Vagina (tissue), 2 donors: ENCODE measurements at regions not wholly inside any gene's neighbourhood (a gene's known extent, or its start where the extent isn't known, plus 50 kb on each side); places are given as distances from the start of the nearest gene placed in this dataset.

ENCODE experiments used
- POLR2AphosphoS5 ChIP-seq, 2 donors: sonication (generic); formaldehyde crosslinking; IDR thresholded peaks; one replicate each; pipeline ENCODE4 v1.9.0; 2017; ENCODE audit warnings: antibody characterized with exemption in 2 of 2, mild to moderate bottlenecking in 2 of 2, low read depth in 1 of 2; ENCODE audit not compliant: insufficient read depth in 1 of 2
- TF ChIP-seq, protein P1 (sequence below), 3 experiments: fragments of 450-650 bp in 2 of 3; fragments of 200-600 bp in 1 of 3; sonication (generic) in 1 of 3; IDR thresholded peaks; one replicate each; pipeline ENCODE4 v1.5.1; 2017 to 2019; ENCODE audit warnings: antibody characterized with exemption in 3 of 3, mild to moderate bottlenecking in 2 of 3, moderate library complexity in 2 of 3

DNA sequence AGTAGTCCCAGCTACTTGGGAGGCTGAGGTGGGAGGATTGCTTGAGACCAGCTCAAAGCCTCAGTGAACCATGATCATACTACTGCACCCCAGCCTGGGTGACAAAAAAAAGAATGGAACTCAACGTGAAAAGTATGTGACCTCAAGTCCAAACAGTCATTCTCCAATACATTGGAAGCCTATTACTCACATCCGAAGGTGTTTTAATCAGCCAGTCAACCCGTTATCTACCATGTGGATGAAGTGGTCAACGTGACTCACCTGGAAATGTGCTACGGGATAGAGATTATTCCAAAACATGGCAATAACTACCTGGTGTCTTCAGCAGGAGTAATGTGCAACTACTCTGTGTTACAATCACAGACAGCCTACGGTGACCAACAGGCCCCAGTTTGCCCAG lies 85.8 kb upstream of the TOP1 start:
- no peak for TF ChIP-seq POLR2AphosphoS5 (IDR thresholded peaks at IDR 0.05; ENCODE audit: insufficient read depth in 1 of 2, low read depth in 1 of 2)
- TF ChIP-seq, protein P1, sequence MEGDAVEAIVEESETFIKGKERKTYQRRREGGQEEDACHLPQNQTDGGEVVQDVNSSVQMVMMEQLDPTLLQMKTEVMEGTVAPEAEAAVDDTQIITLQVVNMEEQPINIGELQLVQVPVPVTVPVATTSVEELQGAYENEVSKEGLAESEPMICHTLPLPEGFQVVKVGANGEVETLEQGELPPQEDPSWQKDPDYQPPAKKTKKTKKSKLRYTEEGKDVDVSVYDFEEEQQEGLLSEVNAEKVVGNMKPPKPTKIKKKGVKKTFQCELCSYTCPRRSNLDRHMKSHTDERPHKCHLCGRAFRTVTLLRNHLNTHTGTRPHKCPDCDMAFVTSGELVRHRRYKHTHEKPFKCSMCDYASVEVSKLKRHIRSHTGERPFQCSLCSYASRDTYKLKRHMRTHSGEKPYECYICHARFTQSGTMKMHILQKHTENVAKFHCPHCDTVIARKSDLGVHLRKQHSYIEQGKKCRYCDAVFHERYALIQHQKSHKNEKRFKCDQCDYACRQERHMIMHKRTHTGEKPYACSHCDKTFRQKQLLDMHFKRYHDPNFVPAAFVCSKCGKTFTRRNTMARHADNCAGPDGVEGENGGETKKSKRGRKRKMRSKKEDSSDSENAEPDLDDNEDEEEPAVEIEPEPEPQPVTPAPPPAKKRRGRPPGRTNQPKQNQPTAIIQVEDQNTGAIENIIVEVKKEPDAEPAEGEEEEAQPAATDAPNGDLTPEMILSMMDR (IDR thresholded peaks at IDR 0.05) = no peak
